K562 (cell line): ENCODE measurements at regions not wholly inside any gene's neighbourhood (a gene's known extent, or its start where the extent isn't known, plus 50 kb on each side); places are given as distances from the start of the nearest gene placed in this dataset.

Experiments used
- ATAC-seq: fragments of 200-7000 bp; cut with Tn5 transposase; 3 replicates; pipeline ENCODE4 v1.9.1; 2020; ENCODE audit warnings: moderate library complexity
- BruUV-seq: library from RNA; stranded (reverse); fragments of 400-500 nt; replicated peaks from 2 replicates; lab custom pipeline; 2021; lab: Mats Ljungman, UMichigan
- CTCF ChIA-PET: fragments of 300-600 bp; formaldehyde crosslinking; extraction: SDS; loops from one replicate; lab custom pipeline; 2021; ENCODE audit warnings: low intra/inter-chr PET ratio; lab: Yijun Ruan, JAX
- POLR2A ChIA-PET: fragments of 300-600, 350-650 bp; sonication (Branson Sonifier 250); formaldehyde crosslinking; extraction: SDS; loops from one replicate; lab custom pipeline; 2021; ENCODE audit warnings: antibody characterized with exemption, inconsistent platforms; lab: Yijun Ruan, JAX
- DNase-seq, 4 experiments: peaks; one replicate each; pipeline versions ENCODE4 v3.0.0 to v3.0.0-alpha.2; 2011 to 2018; ENCODE audit warnings: low spot score in 3 of 4, mixed read lengths in 3 of 4; ENCODE audit errors: extremely low read depth in 1 of 4
- FAIRE-seq: peaks from 2 replicates; lab custom pipeline; 2011; peaks lifted over from hg19 to GRCh38; lab: Jason Lieb, UNC
- H2AFZ ChIP-seq: 2 replicates; pipeline ENCODE4 v1.6.0; 2011; ENCODE audit warnings: low read depth, low read length, control low read depth, inconsistent platforms
- H3K27ac ChIP-seq: fragments of 200-600 bp; 3 replicates; pipeline ENCODE4 v1.8.0; 2011; ENCODE audit warnings: low read depth, mild to moderate bottlenecking, control low read depth, inconsistent platforms, low read length, moderate library complexity, mixed read lengths; ENCODE audit errors: extremely low read depth
- H3K27me3 ChIP-seq, 2 experiments: fragments of 300-600 bp in 1 of 2; 2 replicates in 1 of 2; 3 replicates in 1 of 2; pipeline versions ENCODE4 v1.6.0 to v1.8.0; 2011; ENCODE audit warnings: inconsistent platforms in 2 of 2, low read length in 2 of 2, mild to moderate bottlenecking in 1 of 2, mixed read lengths in 1 of 2, moderate library complexity in 1 of 2; ENCODE audit not compliant: control insufficient read depth in 2 of 2, insufficient read depth in 2 of 2
- H3K36me3 ChIP-seq: fragments of 300-600 bp; 3 replicates; pipeline ENCODE4 v1.8.0; 2011; ENCODE audit warnings: mild to moderate bottlenecking, low read length, inconsistent platforms; ENCODE audit not compliant: control insufficient read depth, insufficient read depth
- H3K4me1 ChIP-seq, 2 experiments: fragments of 200-600 bp in 1 of 2; replicated peaks in 1 of 2; 2 replicates in 1 of 2; 3 replicates in 1 of 2; pipeline versions ENCODE4 v1.5.1 to v1.8.0; 2011; ENCODE audit warnings: inconsistent platforms in 2 of 2, low read length in 2 of 2, mild to moderate bottlenecking in 1 of 2, mixed read lengths in 1 of 2, moderate library complexity in 1 of 2; ENCODE audit not compliant: control insufficient read depth in 2 of 2, insufficient read depth in 2 of 2
- H3K4me2 ChIP-seq: 2 replicates; pipeline ENCODE4 v1.6.1; 2011; ENCODE audit warnings: low read length, control low read depth, inconsistent platforms, mixed read lengths; ENCODE audit not compliant: insufficient read depth
- H3K4me3 ChIP-seq: fragments of 200-600 bp; sonication (generic), shearing (Covaris generic); 2 replicates; pipeline ENCODE4 v1.5.1; 2016; ENCODE audit warnings: control low read depth, inconsistent platforms
- H3K79me2 ChIP-seq: fragments of 200-600 bp; 3 replicates; pipeline ENCODE4 v1.8.0; 2011; ENCODE audit warnings: low read length, inconsistent platforms; ENCODE audit not compliant: control insufficient read depth, insufficient read depth
- H3K9ac ChIP-seq, 2 experiments: 2 replicates each; pipeline versions ENCODE4 v1.6.0 to v1.6.1; 2011; ENCODE audit warnings: low read depth in 2 of 2, low read length in 2 of 2, control low read depth in 1 of 2, inconsistent platforms in 1 of 2, mild to moderate bottlenecking in 1 of 2, mixed read lengths in 1 of 2; ENCODE audit not compliant: insufficient read depth in 1 of 2
- H3K9me1 ChIP-seq: one replicate; pipeline ENCODE4 v1.6.0; 2011; ENCODE audit warnings: inconsistent platforms, mild to moderate bottlenecking, low read length, moderate library complexity; ENCODE audit not compliant: control insufficient read depth, insufficient read depth
- H3K9me3 ChIP-seq: replicated peaks from 2 replicates; pipeline ENCODE4 v1.5.1; 2011; ENCODE audit warnings: low read depth, low read length, inconsistent platforms; ENCODE audit not compliant: control insufficient read depth, insufficient read depth
- H4K20me1 ChIP-seq: replicated peaks from 2 replicates; pipeline ENCODE4 v1.6.1; 2011; ENCODE audit warnings: low read length, inconsistent platforms, mixed read lengths; ENCODE audit not compliant: control insufficient read depth, insufficient read depth
- CXXC5 ChIP-seq: fragments of 250-450 bp; sonication (Bioruptor Pico); IDR thresholded peaks from 2 replicates; pipeline ENCODE4 v1.8.0; 2022; ENCODE audit warnings: inconsistent platforms, mild to moderate bottlenecking, moderate library complexity
- HNRNPUL1 ChIP-seq: fragments of 200-400 bp; formaldehyde crosslinking; IDR thresholded peaks from 2 replicates; pipeline ENCODE4 v1.6.1; 2017; ENCODE audit warnings: low read length
- KDM4B ChIP-seq, 2 experiments: fragments of 450-650 bp in 1 of 2; sonication (generic) in 1 of 2; IDR thresholded peaks; 2 replicates each; pipeline ENCODE4 v1.6.1; 2016 to 2017; ENCODE audit warnings: borderline replicate concordance in 2 of 2, antibody characterized with exemption in 1 of 2, low read depth in 1 of 2, mild to moderate bottlenecking in 1 of 2
- MAFK ChIP-seq: IDR thresholded peaks from 2 replicates; pipeline ENCODE4 v1.6.1; 2011; ENCODE audit warnings: low read length, improper control_type of control experiment
- NRF1 ChIP-seq, 2 experiments: fragments of 450-650 bp; IDR thresholded peaks in 1 of 2; conservative IDR thresholded peaks in 1 of 2; 2 replicates each; pipeline ENCODE4 v1.6.1; 2014; ENCODE audit warnings: mild to moderate bottlenecking in 2 of 2
- POLR2AphosphoS5 ChIP-seq: IDR thresholded peaks from 2 replicates; pipeline ENCODE4 v1.6.1; 2011; ENCODE audit warnings: mild to moderate bottlenecking, low read depth, low read length, moderate library complexity; ENCODE audit not compliant: control insufficient read depth, insufficient read depth
- SMARCA5 ChIP-seq: fragments of 450-650 bp; IDR thresholded peaks from 2 replicates; pipeline ENCODE4 v1.6.1; 2016
- SMARCE1 ChIP-seq: fragments of 450-650 bp; IDR thresholded peaks from 2 replicates; pipeline ENCODE4 v1.7.1; 2016; ENCODE audit warnings: mild to moderate bottlenecking
- ZBTB26 ChIP-seq: fragments of 450-650 bp; formaldehyde crosslinking; IDR thresholded peaks from 2 replicates; pipeline ENCODE4 v1.4.0; 2022; ENCODE audit warnings: missing genetic modification characterization
- ZFP30 ChIP-seq: fragments of 250-450 bp; sonication (Bioruptor Pico); IDR thresholded peaks from 2 replicates; pipeline ENCODE4 v1.8.0; 2022; ENCODE audit warnings: moderate library complexity, mild to moderate bottlenecking, inconsistent platforms, borderline replicate concordance
- ZNF263 ChIP-seq: sonication (generic); formaldehyde crosslinking; IDR thresholded peaks from 2 replicates; pipeline ENCODE4 v1.8.0; 2022; ENCODE audit warnings: mild to moderate bottlenecking, missing genetic modification reagents, borderline replicate concordance
- WGBS: fragments of 100-300 bp; shearing (Covaris generic); methylation state at CpG from one replicate; pipeline ENCODE4 v1.1.6; 2016; ENCODE audit warnings: low coverage, mixed read lengths; ENCODE audit not compliant: insufficient coverage; ENCODE audit errors: missing lambda C conversion rate; 5-methylcytosine and 5-hydroxymethylcytosine counted together
- in situ Hi-C: fragments of 300-500 bp; cut with MboI; formaldehyde crosslinking; loops from 4 replicates; pipeline ENCODE4 v1.15.0; 2018; ENCODE audit warnings: inconsistent platforms, mixed read lengths
- intact Hi-C: fragments of 100-400 bp; cut with micrococcal nuclease; formaldehyde crosslinking; loops from 2 replicates; pipeline ENCODE4 v1.14.2; 2022
- TF ChIP-seq, protein P1 (sequence below), 2 experiments: fragments of 450-650 bp; conservative IDR thresholded peaks; 2 replicates each; pipeline ENCODE4 v1.6.1; 2017; ENCODE audit warnings: mild to moderate bottlenecking in 2 of 2, moderate library complexity in 2 of 2
- TF ChIP-seq, protein P2 (sequence below): sonication (generic); formaldehyde crosslinking; IDR thresholded peaks from 2 replicates; pipeline ENCODE4 v1.8.0; 2022; ENCODE audit warnings: missing genetic modification reagents, mild to moderate bottlenecking, borderline replicate concordance
- TF ChIP-seq, protein P3 (sequence below): sonication (generic); formaldehyde crosslinking; IDR thresholded peaks from 2 replicates; pipeline ENCODE4 v1.8.1; 2022; ENCODE audit warnings: missing genetic modification reagents
- TF ChIP-seq, protein P4 (sequence below): fragments of 250-450 bp; sonication (Bioruptor Pico); IDR thresholded peaks from 2 replicates; pipeline ENCODE4 v1.5.0; 2020; ENCODE audit warnings: mild to moderate bottlenecking, borderline replicate concordance

GRCh38 chr14:87271331-87271730, 721.7 kb downstream of the GALC start:
- Histone ChIP-seq H3K79me2 (no peaks in the 10 kb centered on the region), H3K27me3 (no peaks in the 10 kb centered on the region), H3K4me3 (no peak overlapping the region), H3K36me3 (no peaks in the 10 kb centered on the region), H3K9me1 (no peaks in the 10 kb centered on the region), H3K9me3 (no peaks in the 10 kb centered on the region), H4K20me1 (no peaks in the 10 kb centered on the region), H3K27ac (no peak overlapping the region), H3K4me2 (no peak overlapping the region), H3K4me1 (no peaks in the 10 kb centered on the region), H3K9ac (no peak overlapping the region), H2AFZ (no peak overlapping the region)
- no TSS peak for BruUV-seq
- FAIRE-seq (no peak), ATAC-seq (no peak), DNase-seq (no peak)
- 0% methylated on average over 1 of the region's 2 CpGs for WGBS
- POLR2A ChIA-PET: no interaction called here
- CTCF ChIA-PET: no interaction called here
- in situ Hi-C loops: no loop called here
- intact Hi-C loops: no loop called here
- TF ChIP-seq SMARCA5: no peak
- TF ChIP-seq, protein P1, sequence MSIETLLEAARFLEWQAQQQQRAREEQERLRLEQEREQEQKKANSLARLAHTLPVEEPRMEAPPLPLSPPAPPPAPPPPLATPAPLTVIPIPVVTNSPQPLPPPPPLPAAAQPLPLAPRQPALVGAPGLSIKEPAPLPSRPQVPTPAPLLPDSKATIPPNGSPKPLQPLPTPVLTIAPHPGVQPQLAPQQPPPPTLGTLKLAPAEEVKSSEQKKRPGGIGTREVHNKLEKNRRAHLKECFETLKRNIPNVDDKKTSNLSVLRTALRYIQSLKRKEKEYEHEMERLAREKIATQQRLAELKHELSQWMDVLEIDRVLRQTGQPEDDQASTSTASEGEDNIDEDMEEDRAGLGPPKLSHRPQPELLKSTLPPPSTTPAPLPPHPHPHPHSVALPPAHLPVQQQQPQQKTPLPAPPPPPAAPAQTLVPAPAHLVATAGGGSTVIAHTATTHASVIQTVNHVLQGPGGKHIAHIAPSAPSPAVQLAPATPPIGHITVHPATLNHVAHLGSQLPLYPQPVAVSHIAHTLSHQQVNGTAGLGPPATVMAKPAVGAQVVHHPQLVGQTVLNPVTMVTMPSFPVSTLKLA (conservative IDR thresholded peaks at IDR 0.05): no peak
- no peak for TF ChIP-seq SMARCE1
- no peak for TF ChIP-seq CXXC5
- TF ChIP-seq KDM4B (IDR thresholded peaks at IDR 0.05; ENCODE audit: borderline replicate concordance in 2 of 2, low read depth in 1 of 2): no peak
- TF ChIP-seq HNRNPUL1: no peak
- TF ChIP-seq MAFK: no peak
- TF ChIP-seq NRF1 (conservative IDR thresholded peaks at IDR 0.05 in 1 of 2, IDR thresholded peaks at IDR 0.05 in 1 of 2): no peak
- TF ChIP-seq, protein P2, sequence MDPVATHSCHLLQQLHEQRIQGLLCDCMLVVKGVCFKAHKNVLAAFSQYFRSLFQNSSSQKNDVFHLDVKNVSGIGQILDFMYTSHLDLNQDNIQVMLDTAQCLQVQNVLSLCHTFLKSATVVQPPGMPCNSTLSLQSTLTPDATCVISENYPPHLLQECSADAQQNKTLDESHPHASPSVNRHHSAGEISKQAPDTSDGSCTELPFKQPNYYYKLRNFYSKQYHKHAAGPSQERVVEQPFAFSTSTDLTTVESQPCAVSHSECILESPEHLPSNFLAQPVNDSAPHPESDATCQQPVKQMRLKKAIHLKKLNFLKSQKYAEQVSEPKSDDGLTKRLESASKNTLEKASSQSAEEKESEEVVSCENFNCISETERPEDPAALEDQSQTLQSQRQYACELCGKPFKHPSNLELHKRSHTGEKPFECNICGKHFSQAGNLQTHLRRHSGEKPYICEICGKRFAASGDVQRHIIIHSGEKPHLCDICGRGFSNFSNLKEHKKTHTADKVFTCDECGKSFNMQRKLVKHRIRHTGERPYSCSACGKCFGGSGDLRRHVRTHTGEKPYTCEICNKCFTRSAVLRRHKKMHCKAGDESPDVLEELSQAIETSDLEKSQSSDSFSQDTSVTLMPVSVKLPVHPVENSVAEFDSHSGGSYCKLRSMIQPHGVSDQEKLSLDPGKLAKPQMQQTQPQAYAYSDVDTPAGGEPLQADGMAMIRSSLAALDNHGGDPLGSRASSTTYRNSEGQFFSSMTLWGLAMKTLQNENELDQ (CRISPR knock-in tag): no peak
- TF ChIP-seq ZFP30 (CRISPR knock-in tag): no peak
- TF ChIP-seq ZNF263 (CRISPR knock-in tag): no peak
- TF ChIP-seq POLR2AphosphoS5: no peak
- TF ChIP-seq, protein P3, sequence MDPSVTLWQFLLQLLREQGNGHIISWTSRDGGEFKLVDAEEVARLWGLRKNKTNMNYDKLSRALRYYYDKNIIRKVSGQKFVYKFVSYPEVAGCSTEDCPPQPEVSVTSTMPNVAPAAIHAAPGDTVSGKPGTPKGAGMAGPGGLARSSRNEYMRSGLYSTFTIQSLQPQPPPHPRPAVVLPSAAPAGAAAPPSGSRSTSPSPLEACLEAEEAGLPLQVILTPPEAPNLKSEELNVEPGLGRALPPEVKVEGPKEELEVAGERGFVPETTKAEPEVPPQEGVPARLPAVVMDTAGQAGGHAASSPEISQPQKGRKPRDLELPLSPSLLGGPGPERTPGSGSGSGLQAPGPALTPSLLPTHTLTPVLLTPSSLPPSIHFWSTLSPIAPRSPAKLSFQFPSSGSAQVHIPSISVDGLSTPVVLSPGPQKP (CRISPR knock-in tag): no peak
- TF ChIP-seq ZBTB26 (CRISPR knock-in tag): no peak
- TF ChIP-seq, protein P4, sequence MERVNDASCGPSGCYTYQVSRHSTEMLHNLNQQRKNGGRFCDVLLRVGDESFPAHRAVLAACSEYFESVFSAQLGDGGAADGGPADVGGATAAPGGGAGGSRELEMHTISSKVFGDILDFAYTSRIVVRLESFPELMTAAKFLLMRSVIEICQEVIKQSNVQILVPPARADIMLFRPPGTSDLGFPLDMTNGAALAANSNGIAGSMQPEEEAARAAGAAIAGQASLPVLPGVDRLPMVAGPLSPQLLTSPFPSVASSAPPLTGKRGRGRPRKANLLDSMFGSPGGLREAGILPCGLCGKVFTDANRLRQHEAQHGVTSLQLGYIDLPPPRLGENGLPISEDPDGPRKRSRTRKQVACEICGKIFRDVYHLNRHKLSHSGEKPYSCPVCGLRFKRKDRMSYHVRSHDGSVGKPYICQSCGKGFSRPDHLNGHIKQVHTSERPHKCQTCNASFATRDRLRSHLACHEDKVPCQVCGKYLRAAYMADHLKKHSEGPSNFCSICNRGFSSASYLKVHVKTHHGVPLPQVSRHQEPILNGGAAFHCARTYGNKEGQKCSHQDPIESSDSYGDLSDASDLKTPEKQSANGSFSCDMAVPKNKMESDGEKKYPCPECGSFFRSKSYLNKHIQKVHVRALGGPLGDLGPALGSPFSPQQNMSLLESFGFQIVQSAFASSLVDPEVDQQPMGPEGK: no peak
